ENCODE measurements at regions not wholly inside any gene's neighbourhood (a gene's known extent, or its start where the extent isn't known, plus 50 kb on each side); places are given as distances from the start of the nearest gene placed in this dataset.

- TF ChIP-seq PBX3 (IDR thresholded peaks at IDR 0.05), result no peak
- no peak for TF ChIP-seq CHD2 (IDR thresholded peaks at IDR 0.05; ENCODE audit: low read length, partially characterized antibody)
- no peak for TF ChIP-seq CTCF (IDR thresholded peaks at IDR 0.05)
- no peak for TF ChIP-seq RCOR1 (IDR thresholded peaks at IDR 0.05; ENCODE audit: low read length)
- TF ChIP-seq FOXM1 (IDR thresholded peaks at IDR 0.05; ENCODE audit: low read depth), result no peak
- no peak for TF ChIP-seq YY1 (IDR thresholded peaks at IDR 0.05; ENCODE audit: low read depth)
- no peak for TF ChIP-seq TEAD4 (IDR thresholded peaks at IDR 0.05; ENCODE audit: borderline replicate concordance, insufficient read depth)
- TF ChIP-seq RXRA (IDR thresholded peaks at IDR 0.05; ENCODE audit: borderline replicate concordance, low read depth), result no peak
- TF ChIP-seq POLR2AphosphoS5 (IDR thresholded peaks at IDR 0.05; ENCODE audit: low read depth, low read length), result no peak
- TF ChIP-seq USF2 (IDR thresholded peaks at IDR 0.05; ENCODE audit: borderline replicate concordance, low read depth, low read length), result no peak
Measured at GRCh38 chr11:127890030-127890615, 697.2 kb downstream of the ETS1 start.

All from SK-N-SH (cell line).